ENCODE measurements at regions not wholly inside any gene's neighbourhood (a gene's known extent, or its start where the extent isn't known, plus 50 kb on each side); places are given as distances from the start of the nearest gene placed in this dataset.
"Not testable (repeated sequence)": the region's sequence is repeated elsewhere in the genome, so short reads cannot be mapped to it uniquely, and the experiment has no call there.

GRCh38 chr10:9081961-9082360 lies 1027.5 kb downstream of the GATA3 start:
- DNase-seq: no peak

GRCh38 chr10:9091530-9092093 lies 1037.1 kb downstream of the GATA3 start:
- DNase-seq: no peak

- no peak for DNase-seq
These were observed 1041.8 kb downstream of the GATA3 start for GRCh38 chr10:9096288-9096687.

DNA sequence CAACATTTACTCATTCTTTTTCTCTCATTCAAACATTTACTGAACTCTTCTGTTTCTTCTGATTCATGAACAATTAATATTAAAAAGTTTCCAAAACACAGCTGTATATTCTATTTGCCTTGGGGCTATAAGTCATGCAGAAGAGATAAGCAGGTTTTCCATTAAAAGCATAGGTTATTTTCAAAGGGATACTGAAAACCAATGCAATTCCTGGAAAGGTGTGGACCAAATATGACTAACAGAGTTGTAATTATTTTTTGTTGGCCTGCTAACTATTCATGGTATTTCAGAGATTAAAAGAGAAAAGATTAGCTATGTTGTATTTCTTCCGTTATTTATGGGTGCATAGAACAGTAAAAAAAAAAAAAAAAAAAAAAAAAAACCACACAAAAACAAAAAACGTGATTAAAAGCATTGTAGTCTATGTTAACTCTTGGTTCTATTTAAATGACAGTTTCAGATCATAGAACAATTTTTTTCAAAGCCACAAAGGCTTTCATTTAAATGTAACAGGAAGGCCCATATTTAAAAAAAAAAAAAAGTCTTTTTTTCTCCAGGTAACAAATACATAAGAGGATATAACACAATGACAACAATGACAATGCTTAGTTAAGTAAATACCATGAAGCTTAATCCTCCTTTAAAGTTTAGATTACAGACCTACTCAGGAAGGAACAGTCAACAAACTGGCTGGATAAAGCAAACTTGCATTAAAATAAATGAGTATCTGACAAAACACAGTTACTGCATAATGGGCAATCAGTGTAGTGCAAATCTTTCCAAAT lies 1042.9 kb downstream of the GATA3 start:
- DNase-seq: no peak

DNA sequence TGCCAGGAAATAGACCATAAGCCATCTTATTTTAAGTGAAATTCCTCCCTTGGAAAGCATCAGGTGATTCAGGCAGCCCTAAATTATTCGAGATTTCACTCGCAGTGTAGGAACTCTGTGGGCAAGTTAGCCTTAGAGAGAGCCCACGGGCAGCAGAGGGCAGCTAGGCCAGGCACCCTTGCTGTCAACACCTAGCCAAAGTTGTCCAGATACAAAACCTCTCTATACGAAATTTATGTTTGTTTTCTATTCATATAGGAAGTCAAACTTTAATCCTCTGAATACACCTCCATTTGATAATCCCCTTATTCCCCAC lies 1043.5 kb downstream of the GATA3 start:
- DNase-seq: no peak

GRCh38 chr10:9102026-9102425 lies 1047.5 kb downstream of the GATA3 start:
- DNase-seq: no peak

DNA sequence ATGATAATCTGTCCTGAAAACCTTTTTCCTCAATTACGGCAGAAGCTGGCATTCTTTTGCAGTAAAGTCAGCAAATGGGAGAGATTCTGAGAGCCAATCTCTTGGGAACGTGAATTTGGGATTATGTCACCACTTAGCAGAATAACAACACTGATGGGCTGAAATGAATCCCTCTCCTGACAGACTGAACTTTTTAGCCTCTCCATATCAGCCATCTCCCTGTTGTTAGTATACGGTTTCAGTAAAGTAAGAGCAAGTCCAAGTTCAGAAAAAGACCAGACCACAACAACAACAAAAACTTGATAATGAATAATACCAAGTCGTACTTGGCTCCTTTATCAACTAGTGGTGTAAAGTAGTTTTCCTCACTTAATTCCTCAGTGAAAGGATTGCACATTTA lies 1048.8 kb downstream of the GATA3 start:
- no peak for DNase-seq

DNA sequence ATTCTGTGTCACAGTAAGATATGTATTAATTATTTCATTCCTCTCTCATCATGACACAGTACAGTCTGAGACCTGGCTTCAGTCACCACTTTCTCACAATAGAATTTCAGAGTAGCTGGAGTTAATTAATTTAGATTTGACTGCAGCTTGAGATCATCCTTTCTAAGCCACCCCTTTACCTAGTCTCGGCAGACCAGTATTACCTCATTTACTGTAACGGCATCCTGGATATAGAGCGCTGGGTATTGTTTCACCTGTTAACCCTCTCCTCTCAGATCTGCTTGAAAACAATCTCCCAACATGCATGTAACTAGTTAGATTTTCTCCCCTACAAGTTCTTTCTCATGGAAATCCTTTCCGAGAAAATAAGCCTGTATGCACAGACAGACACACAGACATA lies 1057.5 kb downstream of the GATA3 start:
- no peak for DNase-seq

DNA sequence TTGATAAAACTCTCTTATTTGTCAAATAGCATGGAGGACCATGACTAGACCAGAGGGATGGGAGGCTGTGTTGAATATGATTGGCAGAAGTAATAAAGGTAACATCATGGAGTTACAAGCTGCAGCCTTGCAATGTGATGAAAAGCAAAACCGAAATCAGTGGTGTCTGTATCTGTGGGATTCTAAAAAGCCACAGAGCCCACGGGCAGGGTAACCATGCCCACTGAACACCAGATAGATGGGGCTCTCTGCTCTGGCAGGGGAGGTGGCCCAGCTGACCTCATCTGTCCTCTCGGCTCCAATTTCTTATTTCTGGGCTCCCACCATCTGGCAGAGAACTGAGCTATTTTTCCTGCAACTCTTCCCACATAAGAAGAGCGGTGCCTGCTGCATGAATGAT lies 1072.2 kb downstream of the GATA3 start:
- DNase-seq: no peak

DNA sequence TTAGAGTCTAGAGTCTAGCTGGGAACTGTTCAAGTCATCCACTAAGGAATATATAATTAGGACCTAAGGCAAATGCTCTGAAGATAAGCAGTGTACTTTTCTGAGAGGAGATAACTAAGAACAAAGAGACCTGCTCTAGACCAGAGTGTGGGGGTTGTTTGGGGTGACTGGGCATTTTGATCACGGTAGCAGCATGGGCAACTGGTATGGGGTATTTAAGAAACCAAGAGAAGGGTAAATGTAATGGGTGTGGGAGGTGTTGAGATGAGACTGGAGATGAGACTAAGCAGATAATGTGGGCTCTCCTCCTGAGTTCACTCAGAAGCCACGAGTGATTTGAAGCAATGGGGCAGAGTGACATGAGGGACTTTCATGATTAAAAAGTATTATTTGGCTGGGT lies 1082.9 kb downstream of the GATA3 start:
- DNase-seq: no peak

GRCh38 chr10:9138829-9139228 lies 1084.3 kb downstream of the GATA3 start:
- not testable (repeated sequence) for DNase-seq

DNA sequence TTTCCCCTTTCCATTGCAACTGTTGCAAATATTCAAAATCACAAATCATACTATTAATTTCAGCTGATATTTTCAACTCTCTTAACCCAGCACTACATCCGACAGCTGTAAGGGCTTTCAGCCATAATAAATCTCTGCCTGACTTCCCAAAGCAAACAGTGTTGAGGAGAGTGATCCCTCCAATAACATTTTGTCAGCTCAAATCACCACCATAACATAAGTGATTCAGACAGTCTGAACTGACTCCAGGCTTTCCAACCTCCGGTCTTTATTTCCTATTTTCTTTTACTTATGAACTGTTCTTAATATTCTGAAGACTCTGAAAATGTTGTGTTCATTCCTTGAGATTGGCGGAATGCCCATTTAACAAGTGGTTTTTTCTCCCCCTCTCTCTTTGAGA lies 1085.9 kb downstream of the GATA3 start:
- no peak for DNase-seq

- DNase-seq: no peak
These were observed 1093.0 kb downstream of the GATA3 start for GRCh38 chr10:9147475-9147874.

DNA sequence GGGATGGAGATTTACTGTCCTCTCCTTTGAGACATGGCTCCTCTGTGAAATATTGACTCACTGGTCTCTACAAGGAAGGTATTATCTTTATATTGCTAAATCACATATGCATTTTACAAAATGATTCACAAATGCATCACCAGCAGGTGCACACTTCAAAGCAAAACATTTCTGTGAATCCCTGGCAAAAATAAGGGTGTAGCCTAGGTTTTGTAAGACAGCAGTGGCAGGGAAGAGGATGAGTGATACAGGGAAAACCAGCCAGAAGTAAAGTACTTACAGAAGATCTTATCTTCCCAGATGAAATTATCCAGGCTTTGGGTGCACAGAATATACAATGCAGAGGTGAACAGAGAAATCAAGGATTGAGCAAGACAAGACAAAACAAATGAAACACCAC lies 1094.6 kb downstream of the GATA3 start:
- no peak for DNase-seq

GRCh38 chr10:9153057-9153456 lies 1098.6 kb downstream of the GATA3 start:
- DNase-seq: not testable (repeated sequence)

DNA sequence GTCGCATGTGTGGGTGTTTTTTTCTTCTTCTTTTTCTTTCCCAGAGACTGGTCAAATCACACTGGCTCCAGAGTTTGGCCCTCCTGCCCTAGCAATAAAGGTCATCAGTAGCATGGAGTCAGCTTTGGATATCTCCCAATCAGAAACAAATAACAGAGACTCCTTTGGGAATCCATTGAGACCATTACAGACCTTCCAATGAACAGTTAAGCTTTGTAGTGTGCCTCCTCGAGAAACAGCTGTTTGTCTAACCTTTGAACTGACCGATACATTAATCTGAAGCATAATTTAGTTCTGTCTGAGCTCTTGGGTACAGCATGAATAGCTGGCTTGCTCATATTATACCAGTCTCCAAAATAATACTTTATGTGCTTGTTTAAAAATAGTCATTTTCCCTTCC lies 1103.2 kb downstream of the GATA3 start:
- DNase-seq: no peak

DNA sequence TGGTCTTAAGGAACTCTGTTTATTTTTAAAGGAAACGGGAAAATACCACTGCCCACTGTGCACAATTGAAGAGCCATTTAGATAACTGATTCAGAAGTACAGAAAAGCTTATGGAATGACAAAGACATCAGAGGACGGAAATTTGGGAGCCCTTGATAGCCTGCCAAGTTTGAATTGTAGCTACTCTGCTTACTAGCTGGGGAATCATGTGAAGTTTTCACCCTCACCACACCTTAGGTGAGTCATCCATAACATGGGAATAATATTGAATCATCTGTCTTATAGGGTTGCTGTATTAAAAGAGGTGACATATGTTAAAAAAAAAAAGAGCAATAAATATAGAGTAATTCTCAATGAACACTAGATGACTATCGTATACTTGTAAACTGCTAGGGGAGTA lies 1104.2 kb downstream of the GATA3 start:
- DNase-seq: no peak

DNA sequence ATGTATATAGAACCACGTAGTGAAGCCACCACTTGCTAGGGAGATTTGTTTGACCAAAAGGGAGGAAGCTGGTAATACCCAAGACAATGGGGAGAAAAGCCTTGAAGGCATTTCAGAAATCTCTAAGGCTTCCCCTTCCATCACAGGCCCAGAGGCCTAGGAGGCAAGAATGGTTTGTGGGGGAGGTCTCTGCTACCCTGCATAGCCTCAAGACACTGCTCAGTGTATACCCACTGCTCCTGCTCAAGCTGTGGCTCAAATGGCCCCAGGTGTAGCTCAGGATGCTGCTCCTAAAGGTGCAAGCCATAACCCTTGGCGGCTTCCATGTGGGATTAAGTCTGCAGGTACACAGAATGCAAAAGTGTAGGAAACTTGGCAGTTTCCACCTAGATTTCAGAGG lies 1105.8 kb downstream of the GATA3 start:
- no peak for DNase-seq

GRCh38 chr10:9163699-9164098 lies 1109.2 kb downstream of the GATA3 start:
- no peak for DNase-seq

GRCh38 chr10:9166770-9167169 lies 1112.3 kb downstream of the GATA3 start:
- no peak for DNase-seq

GRCh38 chr10:9172276-9172675 lies 1117.8 kb downstream of the GATA3 start:
- no peak for DNase-seq

- DNase-seq: no peak
These were observed 1120.7 kb downstream of the GATA3 start for GRCh38 chr10:9175200-9175599.

DNA sequence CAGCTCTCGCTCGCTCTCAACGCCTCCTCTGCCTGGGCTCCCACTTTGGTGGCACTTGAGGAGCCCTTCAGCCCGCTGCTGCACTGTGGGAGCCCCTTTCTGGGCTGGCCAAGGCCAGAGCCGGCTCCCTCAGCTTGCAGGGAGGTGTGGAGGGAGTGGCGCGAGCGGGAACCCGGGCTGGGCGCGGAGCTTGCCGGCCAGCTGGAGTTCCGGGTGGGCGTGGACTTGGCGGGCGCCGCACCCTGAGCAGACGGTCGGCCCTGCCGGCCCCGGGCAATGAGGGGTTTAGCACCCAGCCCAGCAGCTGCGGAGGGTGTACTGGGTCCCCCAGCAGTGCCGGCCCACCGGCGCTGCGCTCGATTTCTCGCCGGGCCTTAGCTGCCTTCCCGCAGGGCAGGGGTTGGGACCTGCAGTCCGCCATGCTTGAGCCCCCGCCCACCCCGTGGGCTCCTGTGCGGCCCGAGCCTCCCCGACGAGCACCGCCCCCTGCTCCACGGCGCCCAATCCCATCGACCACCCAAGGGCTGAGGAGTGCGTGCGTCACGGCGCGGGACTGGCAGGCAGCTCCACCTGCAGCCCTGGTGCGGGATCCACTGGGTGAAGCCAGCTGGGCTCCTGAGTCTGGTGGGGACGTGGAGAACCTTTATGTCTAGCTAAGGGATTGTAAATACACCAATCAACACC lies 1128.9 kb downstream of the GATA3 start:
- not testable (repeated sequence) for DNase-seq

DNA sequence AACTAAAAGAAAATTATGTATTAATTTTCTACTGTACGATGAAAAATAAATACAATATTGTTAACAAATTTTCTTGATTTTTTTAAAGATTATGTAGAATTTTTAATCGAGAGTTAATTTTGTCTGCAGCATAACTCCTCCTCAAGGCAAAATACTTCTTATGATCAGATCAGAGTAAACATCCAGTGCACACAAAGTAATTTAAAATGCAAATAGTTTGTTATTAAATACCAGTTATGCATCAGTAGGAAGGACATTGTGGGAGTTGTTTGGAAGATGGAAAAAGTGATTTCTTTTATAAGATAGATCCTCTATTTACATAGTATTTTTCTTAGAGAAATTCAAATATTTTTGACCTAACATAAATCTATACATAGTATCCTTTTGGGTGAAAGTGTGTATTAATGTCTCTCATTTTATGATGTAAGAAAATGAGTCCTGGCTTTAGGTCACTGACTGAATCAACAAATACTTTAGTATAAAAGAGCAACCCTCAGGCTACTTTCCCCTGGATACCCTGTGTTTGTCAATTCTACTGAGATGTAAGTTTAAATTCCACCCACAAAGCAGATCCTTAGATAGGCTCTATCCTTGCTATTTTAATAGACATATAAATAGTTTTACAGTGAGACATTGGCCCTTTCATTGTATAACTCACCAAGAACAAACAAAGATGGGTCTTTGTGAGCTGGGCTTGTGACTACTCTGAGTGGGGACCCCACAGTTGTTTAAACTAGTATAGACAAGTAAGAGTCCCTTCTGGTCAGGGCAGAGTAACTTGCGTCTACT lies 1133.7 kb downstream of the GATA3 start:
- DNase-seq: no peak
